ENCODE measurements at regions not wholly inside any gene's neighbourhood (a gene's known extent, or its start where the extent isn't known, plus 50 kb on each side); places are given as distances from the start of the nearest gene placed in this dataset.
A peak's percentile ranks its signal among the peaks of the same experiment; 100 is the strongest.

DNA sequence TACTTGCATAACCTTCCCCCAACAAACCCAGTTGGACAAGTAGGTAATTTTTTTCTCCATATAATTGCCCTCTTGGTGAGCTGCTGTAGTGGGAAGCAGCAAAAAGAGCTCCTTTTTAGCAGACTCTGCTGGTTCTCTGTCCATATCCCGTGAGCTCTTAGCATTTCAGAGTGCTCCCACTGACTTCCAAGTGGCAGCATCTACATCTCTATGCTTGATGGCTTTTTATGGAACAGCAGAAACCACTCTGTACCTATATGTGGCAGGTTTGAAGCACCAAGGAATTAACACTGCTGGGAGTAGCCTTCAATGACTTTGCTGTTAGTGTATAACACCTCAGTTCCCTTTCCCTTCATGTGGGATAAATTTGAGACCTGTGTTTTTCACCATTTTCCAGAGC is 168.4 kb upstream of the NHS start:
- no peak for DNase-seq

DNA sequence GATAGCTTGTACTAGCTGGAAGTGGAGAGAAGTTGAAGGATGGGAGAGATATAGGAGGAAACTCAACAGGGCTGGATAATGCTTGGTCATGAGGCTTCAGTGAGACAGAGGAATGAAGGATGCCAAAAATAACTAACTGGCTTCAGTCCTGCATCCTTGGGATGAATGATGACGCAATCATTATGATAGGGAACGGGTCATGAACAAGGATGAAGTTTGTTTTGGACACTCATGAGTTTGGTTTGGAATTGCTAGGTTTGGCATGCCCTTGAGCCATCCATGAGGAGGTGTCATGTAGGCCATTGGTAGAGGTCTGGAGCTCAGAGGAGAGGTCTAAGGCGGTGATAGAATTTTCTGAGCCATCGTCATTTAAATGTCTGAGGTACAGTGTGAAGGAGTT is 160.0 kb upstream of the NHS start:
- DNase-seq, result no peak

DNA sequence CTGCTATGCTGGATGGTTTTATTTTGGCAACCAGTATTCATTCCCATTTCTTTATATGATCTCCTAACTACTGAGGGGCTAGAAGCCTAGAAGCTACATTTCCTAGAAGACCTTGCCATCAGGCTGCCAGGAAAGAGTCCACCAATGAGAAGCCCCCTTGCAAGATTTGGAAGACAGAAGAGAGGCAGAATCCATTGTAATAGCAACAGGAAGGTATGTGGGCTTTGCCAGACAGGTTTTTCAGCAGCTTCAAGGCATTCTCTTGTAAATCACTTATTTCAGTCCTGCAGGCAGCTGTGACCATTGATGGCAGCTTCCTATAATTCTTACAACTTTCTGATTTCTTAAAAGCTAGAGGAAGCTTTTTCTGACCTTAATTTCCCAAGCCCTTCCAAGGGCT is 148.3 kb upstream of the NHS start:
- no peak for DNase-seq

DNA sequence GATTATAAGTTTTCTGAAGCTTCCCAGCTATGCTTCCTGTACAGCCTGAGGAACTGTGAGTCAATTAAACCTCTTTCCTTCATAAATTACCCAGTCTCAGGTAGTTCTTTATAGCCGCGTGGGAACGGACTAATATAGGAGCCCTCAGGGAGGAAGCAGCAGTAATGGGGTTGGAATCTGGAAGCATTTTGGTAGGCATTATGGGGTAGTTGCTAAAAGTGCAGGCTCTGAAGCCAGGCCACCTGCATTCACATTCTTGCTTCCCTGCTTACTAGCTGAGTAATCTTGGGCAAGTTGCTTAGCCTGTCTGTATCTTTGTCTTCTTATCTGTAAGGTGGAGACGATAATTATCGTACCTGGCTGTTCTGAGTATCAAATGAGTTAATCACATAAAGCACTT is 137.9 kb upstream of the NHS start:
- DNase-seq, result no peak

DNA sequence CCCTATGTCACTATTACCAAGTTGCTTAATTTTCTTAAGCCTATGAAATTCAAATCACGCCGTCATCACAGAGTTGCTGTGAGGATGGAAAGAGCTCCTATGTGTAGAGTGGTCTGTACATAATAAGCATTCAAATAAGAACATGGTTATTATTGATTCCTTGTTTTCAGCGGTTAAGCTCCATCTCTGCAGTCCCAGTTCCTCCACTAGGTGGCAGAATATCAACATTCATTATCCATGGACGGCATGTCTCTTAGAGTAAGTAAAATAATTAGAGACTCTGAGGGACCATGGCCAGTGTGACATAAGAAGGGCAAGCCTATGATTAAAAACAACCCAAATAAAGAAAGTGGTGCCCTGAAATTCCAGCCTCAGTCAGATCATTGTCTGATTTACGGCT is 132.5 kb upstream of the NHS start:
- DNase-seq, result peak; percentile 40

DNA sequence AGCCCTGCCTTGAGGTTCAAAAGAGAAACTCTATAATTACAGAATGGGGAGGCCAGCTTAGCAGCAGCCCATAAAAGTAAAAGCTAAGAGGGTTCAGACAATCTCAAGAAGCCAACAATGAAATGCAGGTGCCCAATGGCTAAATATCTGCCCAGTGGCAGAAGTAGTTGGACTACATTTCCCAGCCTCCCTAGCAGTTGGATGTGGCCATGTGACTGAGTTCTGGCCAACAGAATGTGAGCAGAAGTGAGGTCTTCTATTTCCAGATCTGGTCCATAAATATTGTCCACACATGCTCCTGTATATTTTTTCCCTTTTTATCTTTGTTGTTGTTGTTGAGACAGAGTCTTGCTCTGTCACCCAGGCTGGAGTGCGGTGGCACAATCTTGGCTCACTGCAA is 127.9 kb upstream of the NHS start:
- no peak for DNase-seq

DNA sequence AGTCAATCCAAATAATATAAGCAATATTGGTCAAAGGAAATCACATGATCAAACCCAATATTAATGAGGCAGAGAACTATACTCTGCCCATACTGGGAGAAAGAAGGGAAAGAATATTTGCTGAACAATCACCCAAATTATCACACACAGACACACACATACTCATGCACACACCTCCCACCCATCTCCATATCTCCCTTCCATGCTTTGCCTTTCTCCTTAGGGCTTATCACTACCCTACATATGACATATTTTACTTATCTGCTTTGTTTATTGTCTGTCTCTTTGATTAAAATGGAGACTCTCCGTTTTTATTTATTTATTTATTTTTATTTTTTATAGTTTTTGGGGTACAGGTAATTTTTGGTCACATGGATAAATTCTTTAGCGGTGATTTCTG is 112.9 kb upstream of the NHS start:
- no peak for DNase-seq

DNA sequence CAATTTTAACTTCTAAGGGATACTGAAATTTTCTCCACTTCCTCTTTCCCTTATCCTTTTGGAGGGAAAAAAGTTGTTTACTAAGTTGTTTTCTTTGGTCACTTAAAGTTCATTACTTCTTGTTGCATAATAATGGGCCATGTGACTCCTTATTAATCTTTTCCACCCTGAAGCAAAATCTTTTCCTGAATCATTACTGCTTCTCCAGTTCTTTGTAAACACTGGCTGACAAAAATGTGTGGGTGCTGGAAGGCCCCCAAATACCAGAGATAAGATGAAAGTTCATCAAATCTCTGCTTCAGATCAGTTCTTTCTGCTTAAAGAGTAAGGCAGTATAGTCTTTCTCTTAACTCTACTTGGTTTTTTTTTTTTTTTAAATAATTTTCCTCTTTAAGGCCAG is 108.9 kb upstream of the NHS start:
- no peak for DNase-seq

DNA sequence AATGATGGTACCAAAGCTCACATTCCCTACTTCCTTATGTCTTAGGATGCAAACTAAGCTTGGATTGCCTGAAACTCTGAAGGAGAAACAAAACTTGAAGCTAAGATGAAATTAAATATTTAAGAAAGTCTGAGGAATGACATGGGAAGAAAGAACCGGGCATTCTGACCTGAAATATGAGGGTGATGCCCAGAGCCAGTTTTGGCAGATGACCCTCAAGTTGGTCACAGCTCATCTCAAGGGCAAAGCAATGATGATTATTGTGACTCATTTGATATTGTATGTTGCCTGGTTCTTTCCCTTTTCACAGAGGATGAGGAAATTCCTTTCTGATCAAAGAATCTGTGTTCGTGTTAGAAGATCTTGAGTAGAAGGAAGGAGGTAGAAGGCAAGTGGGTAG is 96.0 kb upstream of the NHS start:
- no peak for DNase-seq

DNA sequence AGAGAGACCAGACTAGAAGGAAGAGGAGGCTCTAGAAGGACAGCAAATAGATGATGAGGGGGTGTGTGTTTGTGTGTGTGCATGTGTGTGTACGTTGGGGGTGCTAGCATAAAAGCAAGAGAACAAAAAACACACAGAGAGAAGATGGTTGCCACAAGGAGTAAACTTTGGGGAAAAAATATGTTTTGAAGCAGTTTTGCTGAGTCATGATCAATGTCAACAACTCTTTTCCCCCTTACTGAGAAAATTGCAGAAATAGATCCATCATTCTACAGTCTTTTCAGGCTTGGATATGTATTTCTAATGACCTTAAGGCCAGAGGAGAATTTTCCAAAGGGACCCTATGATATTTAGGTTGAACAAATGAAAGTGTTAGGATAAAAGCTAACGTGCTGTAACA is 89.0 kb upstream of the NHS start:
- no peak for DNase-seq

DNA sequence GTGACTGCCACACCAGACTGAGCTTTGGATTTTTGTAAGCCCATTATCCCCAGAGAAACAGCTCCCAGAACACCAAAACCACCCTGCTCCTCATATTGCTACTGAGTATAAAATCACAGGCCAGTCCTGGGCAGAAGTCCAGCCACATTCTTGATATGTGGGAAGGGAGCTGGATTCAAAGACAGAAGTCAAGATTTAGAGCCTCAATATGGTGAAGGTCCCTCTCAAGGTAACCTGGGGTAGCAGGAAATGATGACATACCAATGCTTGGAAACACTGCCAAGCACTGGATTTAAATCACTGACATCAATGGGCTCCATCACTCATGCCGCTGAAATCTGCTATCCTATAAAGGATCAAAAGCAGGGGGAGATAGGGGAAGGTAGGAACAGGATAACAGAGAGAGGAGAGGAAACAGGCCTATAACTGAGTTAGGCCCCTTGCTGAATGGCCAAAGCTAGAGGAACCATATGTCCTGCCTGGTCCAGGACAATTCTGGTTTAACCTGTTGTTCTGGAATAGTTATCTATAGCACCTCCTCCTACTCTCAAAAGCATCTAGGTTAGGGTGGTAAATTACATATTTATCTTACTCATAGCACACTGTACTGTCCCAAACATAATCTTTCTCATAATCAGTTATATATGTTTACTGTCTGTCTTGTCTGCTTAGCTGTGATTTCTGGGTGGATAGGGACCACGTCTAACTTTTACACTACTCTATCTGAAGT is 83.7 kb upstream of the NHS start:
- DNase-seq, result no peak

DNA sequence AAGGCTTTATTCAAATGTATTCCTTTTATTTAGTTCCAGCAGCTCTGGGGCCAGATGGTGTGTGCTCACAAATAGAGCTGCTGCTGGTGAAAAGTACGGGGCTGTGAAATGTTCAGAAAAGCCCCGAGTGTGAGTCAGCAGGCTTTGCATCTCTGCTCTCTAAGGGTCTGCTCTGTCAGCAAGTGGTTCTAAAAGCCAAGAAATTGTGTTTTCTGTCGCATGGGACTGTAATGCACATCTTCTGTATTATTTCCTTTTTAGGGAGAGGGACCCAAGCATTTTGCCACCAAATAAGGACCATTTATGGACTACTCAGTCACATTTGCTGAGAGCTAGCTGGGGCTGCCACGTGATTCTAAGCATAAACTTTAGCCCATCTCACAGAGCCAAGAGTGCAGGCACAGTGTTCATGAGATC is 82.9 kb upstream of the NHS start:
- no peak for DNase-seq

DNA sequence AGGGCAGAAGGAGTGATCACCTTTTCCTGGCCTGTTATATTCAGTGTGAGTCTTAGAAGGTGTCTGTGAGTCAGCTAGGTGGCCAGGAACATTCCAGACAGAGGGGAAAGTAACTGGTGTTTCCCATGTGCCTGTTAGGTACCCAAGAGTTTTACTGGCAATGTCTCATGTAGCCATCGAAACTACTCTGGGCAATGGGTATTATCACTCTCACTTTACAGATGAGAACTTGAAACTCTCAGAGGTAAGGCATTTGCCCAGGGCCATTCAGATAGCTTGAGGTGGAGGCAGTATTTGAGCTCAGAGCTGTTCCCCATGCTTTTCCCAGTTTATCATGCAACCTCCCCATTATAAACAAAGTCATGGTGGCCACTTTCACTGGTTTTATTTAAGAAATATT is 80.4 kb upstream of the NHS start:
- no peak for DNase-seq

DNA sequence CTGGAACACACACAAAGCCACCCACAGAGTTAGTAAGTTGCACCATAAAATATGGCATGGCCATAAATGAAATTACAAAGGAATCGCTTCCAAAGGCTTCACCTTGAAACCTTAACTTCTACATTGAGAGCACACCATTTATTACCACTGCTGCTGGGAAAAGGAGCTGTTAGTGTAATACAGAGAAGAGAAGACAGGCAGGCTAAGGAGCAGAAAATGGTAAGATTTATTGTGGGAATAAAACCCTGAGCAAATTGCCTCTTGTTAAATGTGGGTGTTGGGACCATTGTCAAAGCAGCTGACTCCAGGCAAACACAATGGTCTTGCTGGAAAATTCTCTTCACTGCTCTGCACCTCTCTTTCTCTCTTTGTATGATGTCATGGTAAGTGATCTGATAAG is 79.2 kb upstream of the NHS start:
- DNase-seq, result no peak

DNA sequence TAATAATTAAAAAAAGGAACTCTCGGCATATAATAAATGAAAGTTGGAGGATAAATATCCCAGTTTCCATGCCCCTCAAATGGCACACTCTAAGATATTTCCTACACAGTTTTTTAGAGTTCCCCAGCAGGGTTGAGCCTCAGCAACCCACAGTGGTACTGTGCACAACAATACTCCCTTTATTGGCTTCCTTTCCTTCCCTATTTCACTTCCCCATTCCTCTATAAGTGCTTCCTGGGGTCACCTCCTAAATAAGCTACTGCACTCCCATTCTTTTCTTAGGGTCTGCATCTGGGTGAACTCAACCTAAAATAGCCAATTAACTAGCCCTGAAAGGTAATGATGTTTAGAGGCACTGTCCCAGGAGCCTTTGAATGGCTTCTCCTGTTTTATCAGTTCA is 76.4 kb upstream of the NHS start:
- no peak for DNase-seq

DNA sequence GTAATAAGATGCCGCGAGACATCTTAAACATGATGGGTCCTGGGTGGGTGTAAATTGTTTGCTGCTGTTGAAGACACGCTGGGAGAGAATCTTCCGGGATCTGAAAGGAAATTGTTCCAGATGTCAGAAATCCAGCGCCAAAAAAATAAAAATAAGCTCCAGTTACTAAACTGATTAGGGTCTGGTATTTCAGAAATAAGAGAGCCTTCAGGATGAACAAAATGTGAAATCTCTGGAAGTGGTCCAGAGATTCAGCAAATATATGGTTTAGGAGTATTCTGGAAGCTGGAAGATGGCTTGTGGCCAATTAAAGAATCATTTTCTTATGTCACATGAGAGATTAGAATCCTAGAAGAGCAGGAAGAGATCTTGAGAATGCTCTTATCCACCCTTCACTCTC is 75.8 kb upstream of the NHS start:
- no peak for DNase-seq

DNA sequence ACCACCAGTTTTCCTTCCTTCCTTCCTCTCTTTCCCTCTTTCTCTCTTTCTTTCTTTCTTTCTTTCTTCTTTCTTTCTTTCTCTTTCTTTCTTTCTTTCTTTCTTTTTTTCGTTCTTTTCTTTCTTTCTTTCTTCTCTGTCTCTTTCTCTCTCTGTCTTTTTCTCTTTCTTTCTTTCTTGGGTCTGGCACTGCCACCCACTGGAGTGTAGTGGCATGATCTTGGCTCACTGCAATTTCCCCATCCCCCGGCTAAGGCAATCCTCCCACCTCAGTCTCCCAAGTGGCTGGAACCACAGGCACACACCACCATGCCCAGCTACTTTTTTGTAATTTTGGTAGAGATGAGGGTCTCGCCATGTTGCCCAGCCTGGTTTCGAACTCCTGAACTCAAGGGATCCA is 51.6 kb upstream of the NHS start:
- DNase-seq, result no peak
